NCI-H1694 (cell line): ENCODE measurements at regions not wholly inside any gene's neighbourhood (a gene's known extent, or its start where the extent isn't known, plus 50 kb on each side); places are given as distances from the start of the nearest gene placed in this dataset.

Experiments
- DNase-seq: peaks from one replicate; lab custom pipeline; 2025; lab: John Stamatoyannopoulos, UW

DNA sequence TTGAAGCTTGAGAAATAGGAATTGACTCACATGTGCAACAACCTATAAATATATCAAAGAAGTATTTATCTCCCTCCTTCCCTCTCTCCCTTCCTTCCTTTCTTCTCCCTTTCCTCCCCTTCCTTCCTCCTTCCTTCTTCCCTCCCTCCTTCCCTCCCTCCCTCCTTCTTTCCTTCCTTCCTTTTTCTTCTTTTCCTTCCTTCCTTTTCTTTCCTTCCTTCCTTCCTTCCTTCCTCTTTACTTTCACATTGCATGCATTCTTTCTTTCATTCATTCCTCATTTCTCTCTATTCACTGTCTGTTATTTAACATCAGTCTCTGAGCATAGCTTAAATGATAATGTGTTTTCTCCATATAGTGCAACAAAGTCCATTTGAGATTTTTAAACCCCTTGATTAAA is 214.2 kb downstream of the CHRM3 start:
- no peak for DNase-seq

DNA sequence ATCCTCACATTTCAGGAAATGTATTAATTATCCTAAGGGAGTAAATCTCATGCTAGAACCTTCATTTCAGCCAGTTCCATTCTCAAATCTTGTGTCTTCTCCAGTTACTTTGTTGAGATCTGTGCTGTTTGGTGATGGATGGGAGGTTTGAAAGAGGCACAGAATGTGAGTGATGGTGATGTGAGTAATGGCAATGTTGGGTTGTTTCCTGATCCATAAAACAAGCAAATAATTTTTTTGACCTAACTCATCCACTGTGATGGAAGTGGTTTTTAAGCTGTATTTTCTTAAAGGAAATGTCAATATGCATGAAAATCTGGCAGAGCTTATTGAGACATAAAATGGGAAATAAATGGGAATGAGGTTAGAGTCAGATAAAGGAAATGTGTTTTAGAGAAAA is 214.7 kb downstream of the CHRM3 start:
- no peak for DNase-seq

DNA sequence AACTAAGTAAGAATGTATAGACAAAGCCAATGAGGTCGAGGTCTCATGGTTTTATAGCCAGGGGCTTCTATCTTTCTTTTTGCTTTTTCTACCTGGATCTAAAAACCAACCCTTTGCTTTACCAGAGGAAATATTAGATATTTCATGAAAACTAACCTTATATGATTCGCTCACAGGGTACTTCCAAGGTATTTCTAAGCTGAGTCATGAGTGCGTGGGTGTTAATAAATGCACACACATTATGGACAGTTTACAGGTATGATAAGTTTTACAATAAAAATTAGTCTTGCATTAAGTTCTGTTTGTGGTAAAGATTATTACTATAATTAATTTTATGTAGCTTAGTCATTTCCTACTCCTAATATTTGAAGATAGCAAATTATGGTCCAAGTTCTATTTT is 217.2 kb downstream of the CHRM3 start:
- DNase-seq: no peak

DNA sequence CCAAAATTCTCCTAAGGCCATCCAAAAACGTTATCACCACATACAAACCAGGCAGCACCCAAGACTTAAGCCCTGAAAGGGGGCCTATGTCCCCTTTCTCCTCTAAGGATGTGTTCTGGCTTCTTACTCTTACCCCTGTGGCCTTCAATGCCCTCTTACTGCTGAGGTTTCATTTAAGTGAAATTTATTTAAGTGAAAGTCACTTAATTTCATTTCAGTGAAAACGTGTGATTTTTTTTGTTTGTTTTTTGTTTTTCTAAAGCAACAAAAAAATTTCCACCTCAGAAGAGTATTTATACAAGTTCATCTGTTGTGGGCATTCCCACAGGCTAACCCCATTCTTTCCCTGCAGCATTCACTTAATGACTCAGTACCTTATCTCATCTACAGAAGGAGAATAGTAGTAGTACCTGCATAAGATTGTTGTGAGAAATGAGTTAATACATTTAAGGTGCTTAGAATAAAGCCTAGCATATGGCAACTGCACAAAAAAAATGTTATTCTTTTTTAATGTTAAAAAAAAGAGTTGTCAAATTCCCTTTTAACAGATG is 220.6 kb downstream of the CHRM3 start:
- no peak for DNase-seq

DNA sequence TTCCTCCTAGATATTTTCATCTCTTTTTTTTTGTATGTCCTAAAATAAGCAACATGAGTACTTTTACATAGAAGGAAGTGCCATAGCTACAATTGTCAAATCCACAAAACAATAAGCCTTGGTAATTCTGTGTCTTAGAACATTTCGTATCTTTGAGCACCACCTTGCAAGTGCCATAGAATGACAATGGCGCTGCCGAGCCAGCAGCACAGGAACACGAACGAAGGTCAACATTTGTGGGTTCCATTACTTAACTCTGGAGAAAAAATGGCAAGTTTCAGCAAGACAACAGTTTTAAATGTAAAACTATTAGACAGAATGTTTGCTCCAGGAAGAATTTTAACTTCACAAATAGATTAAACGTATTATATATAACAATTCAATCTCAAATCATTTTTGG is 222.1 kb downstream of the CHRM3 start:
- DNase-seq: no peak

DNA sequence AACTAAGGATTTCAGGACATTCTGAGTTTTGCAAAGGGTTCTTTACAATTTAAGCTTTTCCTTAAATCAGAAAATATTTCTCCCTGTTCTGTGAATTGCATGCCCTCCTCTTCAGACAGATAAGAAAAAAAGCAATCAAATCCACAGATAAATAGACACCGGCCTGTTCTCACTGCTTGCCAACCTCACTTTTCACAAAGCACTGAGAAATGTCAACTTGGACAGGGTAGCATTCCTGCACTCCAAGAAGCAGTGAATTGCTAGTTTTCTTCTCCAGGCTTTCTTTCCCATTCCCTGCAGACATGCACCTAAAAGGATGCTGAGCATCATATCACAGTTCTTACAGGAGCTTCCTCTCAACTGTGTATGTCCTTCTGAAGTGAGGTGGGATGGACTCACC is 226.0 kb downstream of the CHRM3 start:
- no peak for DNase-seq

DNA sequence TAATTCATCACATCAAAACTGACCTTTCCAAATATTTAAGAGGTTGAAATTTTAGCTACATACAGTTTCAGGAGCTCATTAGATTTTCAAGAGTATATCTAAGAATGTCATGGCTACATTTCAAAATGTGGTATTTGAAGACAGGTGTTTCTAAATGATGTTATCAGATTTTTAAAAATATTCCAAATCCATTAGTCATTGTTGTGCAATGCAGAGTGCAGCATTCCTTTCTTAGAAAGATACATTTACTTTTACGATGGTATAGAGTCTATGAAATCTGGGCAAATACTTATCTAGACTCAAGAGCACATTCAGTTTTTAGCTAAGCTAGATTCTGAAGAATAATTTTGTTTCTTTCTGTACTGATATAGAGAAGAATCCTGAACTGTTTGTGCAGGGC is 230.3 kb downstream of the CHRM3 start:
- DNase-seq: no peak

DNA sequence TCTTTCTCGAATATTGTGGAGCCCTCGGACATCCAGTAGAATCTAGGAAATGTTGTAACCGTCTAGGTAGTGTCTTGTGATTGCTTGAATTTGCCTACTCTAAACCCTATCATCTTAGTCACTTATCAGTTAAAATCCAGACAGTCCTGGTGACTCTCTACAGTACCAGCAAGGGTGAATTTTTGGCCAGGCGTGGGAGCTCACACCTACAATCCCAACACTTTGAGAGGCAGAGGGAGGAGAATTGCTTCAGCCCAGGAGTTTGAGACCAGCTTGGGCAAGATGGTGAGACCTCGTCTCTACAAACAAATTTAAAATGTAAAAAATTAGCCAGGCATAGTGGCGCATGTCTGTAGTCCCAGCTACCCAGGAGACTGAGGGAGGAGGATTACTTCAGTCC is 230.9 kb downstream of the CHRM3 start:
- DNase-seq: no peak

DNA sequence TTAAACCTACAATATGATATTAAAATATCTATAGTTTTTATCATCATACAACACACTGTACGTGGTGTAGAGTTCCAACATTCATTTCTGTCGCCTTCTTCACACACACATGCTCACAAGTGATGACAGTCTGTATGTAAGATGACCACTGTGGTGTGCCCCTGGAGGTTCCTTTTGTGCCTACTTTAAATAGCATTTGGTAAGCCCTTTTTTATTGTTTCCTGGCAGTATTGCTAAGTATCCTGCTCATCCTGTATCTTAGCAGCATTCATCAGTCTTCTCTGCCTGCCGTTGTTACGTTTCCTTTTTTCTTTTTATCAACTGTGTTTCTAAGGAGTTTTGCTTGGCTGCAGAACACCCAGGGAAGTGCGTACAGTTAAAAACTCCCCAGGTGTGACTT is 231.4 kb downstream of the CHRM3 start:
- no peak for DNase-seq

DNA sequence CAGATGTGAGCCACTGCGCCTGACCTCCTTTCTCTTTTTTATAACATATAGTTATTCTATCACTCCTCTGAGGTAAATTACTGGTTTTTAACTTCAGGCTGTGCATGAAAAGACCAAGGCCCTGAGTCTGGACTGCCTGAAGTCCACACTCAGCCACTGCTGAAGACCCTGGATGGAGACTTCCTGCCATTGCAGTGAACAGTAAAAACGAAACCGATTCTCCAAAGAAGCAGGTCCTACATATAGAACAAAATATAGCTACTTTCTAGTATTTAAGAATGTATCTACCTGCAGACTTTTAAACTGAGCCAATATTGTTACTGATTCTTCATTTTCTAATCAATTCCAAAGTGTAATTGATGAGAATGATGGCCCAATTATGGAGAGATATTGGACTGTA is 232.8 kb downstream of the CHRM3 start:
- DNase-seq: no peak

DNA sequence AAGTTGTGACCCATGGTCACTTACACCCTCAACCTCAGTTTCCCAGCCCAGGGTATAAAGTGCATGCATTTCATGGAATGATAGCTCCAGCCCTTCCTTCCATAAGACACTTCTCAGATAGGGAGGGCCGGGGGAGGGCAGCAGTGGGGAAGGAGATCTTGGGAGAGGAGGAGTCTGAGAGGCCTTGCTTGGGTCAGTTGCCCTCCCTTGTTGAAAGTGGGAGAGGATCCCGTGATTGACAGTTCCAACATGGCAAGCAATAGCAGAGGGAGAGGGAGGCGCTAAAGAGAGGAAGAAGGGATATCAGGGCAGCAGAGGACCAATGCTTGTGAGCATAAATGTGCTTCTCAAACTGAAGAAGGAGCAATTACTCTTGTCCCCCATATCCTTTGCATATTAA is 244.4 kb downstream of the CHRM3 start:
- no peak for DNase-seq

DNA sequence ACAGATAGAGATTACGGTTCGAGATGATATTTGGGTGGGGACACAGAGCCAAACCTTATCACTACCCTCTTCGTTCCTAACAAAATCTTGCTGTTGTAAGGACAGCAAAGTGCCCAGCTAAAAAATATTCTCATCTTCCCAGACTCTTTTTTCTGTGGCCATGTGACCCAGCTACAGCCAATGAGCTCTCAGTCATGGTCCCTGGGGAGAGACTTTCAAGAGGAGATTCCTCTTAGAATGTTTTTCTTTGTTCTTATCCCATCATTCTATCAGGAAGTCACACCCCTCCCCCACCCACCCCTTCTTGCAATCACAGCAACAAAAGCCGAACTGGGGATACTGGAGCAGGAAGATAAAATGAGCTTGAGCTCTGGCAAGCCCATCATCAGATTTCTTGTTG is 247.1 kb downstream of the CHRM3 start:
- DNase-seq: no peak

DNA sequence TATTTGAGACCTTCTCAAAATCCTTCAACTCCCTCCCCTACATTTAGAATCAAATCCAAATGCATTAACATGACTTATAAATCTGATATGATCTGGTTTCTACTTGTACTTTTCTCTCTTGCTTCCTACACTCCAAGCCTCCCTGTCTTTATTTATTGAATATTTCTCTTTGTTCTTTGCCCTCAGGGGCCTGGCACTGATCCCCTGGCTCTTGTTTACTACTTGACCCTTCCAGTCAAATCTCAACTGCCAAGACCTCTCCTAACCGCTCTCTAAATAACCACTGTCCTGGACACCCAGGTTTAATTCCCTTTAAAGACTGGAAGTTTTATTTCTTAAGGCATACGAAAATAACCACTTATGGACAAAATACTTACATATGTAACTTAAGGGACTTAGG is 248.9 kb downstream of the CHRM3 start:
- DNase-seq: no peak

DNA sequence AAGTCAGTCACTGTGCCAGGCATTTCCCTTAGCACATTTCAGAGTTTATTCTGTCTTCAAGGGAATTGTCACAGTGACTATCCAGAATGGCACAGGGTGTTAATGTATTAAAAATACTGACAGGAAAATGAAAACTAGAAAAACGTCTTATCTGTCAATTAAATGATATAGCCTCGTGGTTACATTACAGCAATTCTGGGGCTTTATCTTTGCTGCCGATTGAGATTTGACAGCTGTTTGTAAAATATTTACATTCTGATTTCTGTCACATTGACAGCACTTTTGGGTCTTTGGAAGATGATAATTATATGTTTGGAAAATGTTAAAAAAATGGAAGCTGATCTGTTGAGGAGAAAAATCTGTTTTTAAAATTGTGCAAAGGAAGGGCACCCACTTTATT is 250.0 kb downstream of the CHRM3 start:
- no peak for DNase-seq

DNA sequence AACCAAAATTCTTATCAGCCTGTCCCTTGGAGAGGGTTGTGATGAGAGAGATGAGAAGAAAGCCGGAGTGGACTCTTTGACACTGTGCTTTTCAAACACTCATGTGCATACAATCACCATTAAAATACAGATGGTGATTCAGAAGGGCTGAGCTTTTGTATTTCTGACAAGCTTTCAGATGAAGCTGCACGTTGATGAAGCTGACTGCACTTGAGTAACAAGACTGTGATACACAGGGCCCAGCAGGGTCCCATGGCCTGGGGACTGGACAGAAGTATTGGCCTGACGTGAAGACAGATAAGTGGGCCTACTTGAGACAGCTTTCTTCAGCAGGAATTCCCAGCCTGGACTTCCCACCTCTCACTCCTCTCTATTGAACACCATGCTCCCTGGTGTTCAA is 258.2 kb downstream of the CHRM3 start:
- no peak for DNase-seq

DNA sequence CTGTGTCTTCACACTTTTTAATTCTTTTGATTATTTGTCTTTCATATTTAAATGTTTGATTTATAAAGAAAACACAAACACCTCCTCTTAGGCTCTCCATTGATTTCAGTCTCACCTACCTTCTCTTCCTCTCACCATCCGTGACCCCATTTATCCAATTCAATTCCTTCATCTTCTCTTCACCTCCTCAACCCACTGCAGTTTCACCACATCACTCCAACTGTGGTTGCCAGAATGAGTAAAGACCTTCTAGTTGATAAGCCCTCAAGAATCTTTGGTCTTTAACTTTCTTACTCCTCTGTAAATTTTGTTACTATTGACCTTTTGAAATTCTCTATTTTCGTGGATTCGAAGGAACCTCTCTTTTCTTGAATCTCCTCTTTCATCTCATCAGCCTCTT is 260.7 kb downstream of the CHRM3 start:
- DNase-seq: no peak

DNA sequence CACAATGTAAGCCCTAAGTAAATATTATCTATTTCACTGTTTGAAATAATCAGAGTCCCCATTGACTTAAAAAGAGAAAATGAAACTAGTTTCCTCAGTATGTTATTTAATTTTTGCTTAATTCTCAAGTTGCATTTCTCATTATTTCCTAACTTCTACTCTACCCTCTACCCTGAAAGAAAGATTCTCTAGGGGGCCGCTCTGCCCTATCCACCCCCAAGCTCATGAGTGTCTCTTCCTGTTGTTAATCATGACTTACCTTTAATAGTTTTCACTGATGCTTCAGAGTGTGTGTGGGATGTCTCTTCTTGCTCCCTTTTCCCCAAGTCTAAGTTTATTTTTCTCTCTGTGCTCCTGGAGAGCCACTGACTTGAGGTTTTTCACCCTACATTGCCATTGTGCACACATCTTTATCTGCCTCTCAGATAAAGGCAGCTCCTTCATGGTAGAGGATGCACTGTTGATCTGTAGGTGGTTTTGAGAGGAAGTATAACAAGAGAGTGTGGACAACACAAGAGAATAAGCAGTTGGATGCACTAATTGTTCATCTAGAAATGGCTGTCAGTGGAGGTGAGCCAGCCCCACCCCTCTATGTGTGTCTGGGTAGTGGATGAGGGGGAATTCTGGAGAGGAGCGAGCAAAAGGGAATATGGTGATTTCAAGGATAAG is 261.7 kb downstream of the CHRM3 start:
- DNase-seq: no peak

DNA sequence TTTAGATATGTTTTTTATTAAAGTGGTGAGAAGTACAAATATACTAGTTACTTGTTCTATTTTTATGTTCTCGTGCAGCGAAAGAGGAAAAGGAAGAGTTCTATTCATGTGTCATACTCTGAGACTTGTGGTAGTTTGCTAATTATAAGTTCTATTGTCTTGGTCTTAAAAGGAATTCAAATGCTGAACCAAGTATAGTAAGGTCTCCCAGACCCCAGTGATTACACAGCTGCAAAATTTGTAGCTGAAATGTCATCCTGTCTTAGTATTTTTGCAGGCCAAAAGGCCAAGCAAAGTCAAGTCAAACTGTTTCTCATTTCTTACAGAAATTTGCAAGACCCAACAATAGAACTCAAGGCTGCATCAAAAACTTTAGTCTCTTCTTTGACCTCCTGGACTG is 268.7 kb downstream of the CHRM3 start:
- DNase-seq: no peak

DNA sequence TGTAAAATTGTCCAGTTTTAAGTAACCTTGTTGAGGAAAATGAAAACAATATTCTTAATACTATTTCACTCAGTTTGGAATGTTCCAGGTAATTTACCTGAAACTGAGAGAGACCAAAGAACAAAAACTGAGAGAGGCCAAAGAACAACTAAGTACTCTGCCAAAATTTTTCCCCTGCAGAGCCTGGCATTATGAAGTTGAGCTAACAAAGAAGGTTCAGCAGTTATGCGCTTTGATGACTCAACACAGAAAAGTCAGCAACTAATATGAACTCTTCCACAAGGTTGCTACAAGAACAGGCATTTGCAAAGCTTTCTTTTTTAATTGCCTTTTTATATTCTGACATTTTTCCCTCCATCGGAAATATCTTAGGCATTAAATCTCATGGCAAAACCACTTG is 270.9 kb downstream of the CHRM3 start:
- DNase-seq: no peak

DNA sequence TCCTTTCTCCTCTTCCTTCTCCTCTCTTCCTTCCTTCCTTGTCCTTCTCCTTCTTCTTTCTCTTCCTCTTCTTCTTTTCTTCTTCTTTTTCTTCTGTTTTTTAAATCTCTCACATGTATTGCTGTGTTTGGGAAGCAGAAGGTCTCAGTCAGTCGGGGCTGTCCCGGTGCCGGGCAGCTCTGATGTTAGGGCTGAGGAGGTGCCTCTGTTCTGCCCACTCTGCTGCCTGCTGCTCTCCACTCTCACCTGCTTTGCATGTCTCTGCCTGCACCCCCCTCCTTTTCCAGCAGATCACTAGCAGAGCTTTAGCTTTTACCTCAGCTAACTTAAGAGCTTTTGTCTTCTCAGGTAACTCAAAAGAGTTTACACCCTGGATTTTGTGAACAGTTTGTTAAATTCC is 276.6 kb downstream of the CHRM3 start:
- no peak for DNase-seq

DNA sequence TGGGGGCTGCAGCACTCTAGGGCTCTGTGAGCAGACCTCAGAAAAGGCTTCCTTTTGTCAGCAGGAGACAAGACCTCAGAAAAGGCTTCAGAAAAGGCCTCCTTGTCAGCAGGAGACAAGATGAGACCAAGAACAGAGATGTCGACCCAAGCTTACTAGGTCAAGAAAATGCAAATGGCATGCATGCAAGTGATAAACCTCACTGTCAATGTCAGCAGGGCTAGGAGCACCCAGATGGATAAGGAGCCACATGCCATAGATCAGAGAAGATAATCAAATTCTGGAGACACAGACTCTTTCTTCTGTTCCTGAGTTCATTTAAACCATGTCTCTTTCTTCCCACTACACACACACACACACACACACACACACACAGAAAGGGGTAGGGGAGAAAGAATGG is 285.9 kb downstream of the CHRM3 start:
- no peak for DNase-seq

DNA sequence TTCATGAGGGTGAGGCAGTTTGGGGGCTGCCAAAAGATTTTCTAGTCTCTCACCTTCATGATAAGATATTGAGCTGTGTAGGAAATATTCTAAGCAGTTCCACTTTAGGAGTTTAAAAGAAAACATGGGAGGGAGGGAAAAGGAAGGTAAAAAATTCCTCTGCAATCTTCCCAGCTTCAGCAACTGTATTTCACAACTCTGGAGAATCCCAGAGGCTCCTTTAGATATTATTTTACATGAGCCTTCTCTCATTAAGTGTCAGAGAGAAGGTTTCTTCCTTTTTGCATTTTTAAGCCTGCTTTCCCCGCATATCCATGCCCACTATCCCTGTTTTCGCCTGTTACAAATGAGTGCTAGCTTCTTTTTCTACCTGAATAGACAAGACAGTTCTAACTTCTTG is 289.4 kb downstream of the CHRM3 start:
- no peak for DNase-seq

DNA sequence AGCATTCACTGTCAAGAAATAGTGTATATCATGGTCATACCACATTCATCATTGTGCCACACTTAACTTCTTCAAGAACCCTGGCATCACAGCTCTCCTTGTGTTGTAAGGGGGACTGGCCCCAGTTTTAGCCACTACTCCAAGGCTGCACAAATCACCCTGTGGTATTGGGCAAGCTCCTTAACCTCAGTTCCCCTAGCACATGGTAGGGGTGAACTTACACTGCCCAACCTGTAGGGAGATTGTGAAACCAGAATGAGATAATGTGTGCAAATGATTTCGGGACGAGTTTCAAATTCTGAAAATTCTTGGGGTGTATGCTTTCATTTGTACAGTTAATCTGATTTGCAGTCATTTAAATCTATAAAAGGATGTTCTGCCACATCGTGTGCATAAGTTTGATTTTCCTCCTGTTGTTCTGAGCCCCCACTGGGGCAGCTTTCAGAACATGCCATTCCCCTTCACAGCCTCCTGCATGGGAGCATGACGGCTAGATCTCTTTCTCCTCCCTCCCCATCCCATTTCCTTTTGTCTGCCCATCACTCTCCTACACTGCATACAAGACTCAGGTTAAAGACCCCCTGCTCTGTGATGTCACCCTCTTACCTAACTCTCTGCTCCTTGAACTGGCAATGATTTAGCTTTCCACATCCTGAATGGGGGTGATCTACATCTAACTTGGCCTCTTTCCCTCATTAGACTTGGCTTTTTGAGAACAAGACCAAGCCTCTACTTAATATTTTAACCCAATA is 290.3 kb downstream of the CHRM3 start:
- DNase-seq: no peak

DNA sequence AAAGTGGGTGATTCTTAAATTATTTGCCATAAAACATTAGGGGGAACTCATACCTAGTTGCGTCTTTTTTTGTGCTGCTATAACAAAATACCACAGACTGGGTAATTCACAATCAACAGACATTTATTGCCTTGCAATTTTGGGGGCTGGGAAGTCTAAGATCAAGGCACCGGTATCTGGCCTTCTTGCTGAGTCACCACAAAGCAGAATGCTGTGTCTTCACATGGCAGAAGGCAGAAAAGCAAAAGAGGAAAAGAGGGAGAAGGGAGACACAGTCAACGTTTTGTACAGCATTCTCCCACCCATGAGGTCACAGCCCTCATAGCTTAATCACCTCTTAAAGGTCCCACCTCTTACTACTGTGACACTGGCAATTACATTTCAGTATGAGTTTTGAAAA is 291.0 kb downstream of the CHRM3 start:
- DNase-seq: no peak
